ENCODE measurements at regions not wholly inside any gene's neighbourhood (a gene's known extent, or its start where the extent isn't known, plus 50 kb on each side); places are given as distances from the start of the nearest gene placed in this dataset.

DNA sequence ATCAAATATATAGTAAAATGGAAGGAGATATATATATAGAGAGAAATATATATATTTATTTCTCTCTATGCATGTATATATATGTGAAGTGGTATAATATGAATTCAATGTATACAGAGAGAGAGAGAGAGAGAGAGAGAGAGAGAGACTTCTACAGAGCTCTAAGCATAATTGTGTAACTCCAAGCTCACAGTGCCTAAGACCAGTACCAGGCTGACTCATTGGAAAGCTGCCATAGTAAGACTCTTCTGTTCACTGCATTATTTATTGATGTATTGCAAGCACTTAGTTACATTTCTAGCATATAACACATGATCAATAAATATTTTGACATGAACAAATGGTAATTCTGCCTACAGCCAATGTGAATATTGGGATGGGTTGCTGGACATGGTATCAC, 1734.7 kb downstream of the SLITRK1 start:
- Histone ChIP-seq H3K4me1 (ENCODE audit: control insufficient read depth in 4 of 4, insufficient read depth in 4 of 4, low read length in 3 of 4) (no peaks in the 10 kb centered on the region), H3K4me3 (ENCODE audit: low read depth in 1 of 3, low read length in 3 of 3) (no peak overlapping the region), H3K27me3 (ENCODE audit: control insufficient read depth in 4 of 4, insufficient read depth in 4 of 4, low read length in 3 of 4) (no peaks in the 10 kb centered on the region), H3K9ac (ENCODE audit: low read depth in 1 of 2, low read length in 2 of 2) (no peak overlapping the region), H3K36me3 (ENCODE audit: control insufficient read depth in 4 of 4, insufficient read depth in 3 of 4, low read depth in 1 of 4, low read length in 3 of 4) (no peaks in the 10 kb centered on the region), H3K27ac (ENCODE audit: low read depth in 1 of 2, low read length in 2 of 2) (no peak overlapping the region), H3K9me3 (ENCODE audit: control insufficient read depth in 4 of 4, low read length in 3 of 4) (no peaks in the 10 kb centered on the region)
- DNase-seq (ENCODE audit: low spot score): no peak
- TF ChIP-seq HNF4A (conservative IDR thresholded peaks at IDR 0.05) (no peak), SP1 (IDR thresholded peaks at IDR 0.05) (no peak), JUND (IDR thresholded peaks at IDR 0.05) (no peak), YY1 (IDR thresholded peaks at IDR 0.05) (no peak)

- H3K4me3 ChIP-seq (ENCODE audit: low read depth in 1 of 3, low read length in 3 of 3): no peak overlapping the region
- no peak overlapping the region for H3K9ac ChIP-seq (ENCODE audit: low read depth in 1 of 2, low read length in 2 of 2)
- no peak for DNase-seq (ENCODE audit: low spot score)
- no peak overlapping the region for H3K27ac ChIP-seq (ENCODE audit: low read depth in 1 of 2, low read length in 2 of 2)
- no peaks in the 10 kb centered on the region for H3K9me3 ChIP-seq (ENCODE audit: control insufficient read depth in 4 of 4, low read length in 3 of 4)
- 70% methylated on average over 2 of the region's 2 CpGs for WGBS
- no peaks in the 10 kb centered on the region for H3K36me3 ChIP-seq (ENCODE audit: control insufficient read depth in 4 of 4, insufficient read depth in 3 of 4, low read depth in 1 of 4, low read length in 3 of 4)
- no peak for TF ChIP-seq HNF4A (conservative IDR thresholded peaks at IDR 0.05)
- no peak for TF ChIP-seq FOXA2 (IDR thresholded peaks at IDR 0.05)
- no peak for TF ChIP-seq EGR1 (IDR thresholded peaks at IDR 0.05; ENCODE audit: low read depth in 2 of 2)
- TF ChIP-seq, protein P1, sequence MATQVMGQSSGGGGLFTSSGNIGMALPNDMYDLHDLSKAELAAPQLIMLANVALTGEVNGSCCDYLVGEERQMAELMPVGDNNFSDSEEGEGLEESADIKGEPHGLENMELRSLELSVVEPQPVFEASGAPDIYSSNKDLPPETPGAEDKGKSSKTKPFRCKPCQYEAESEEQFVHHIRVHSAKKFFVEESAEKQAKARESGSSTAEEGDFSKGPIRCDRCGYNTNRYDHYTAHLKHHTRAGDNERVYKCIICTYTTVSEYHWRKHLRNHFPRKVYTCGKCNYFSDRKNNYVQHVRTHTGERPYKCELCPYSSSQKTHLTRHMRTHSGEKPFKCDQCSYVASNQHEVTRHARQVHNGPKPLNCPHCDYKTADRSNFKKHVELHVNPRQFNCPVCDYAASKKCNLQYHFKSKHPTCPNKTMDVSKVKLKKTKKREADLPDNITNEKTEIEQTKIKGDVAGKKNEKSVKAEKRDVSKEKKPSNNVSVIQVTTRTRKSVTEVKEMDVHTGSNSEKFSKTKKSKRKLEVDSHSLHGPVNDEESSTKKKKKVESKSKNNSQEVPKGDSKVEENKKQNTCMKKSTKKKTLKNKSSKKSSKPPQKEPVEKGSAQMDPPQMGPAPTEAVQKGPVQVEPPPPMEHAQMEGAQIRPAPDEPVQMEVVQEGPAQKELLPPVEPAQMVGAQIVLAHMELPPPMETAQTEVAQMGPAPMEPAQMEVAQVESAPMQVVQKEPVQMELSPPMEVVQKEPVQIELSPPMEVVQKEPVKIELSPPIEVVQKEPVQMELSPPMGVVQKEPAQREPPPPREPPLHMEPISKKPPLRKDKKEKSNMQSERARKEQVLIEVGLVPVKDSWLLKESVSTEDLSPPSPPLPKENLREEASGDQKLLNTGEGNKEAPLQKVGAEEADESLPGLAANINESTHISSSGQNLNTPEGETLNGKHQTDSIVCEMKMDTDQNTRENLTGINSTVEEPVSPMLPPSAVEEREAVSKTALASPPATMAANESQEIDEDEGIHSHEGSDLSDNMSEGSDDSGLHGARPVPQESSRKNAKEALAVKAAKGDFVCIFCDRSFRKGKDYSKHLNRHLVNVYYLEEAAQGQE (IDR thresholded peaks at IDR 0.05): no peak
- TF ChIP-seq SP1 (IDR thresholded peaks at IDR 0.05): no peak
- TF ChIP-seq HNF4G (IDR thresholded peaks at IDR 0.05): no peak
- no peak for TF ChIP-seq ATF3 (IDR thresholded peaks at IDR 0.05)
- TF ChIP-seq RAD21 (IDR thresholded peaks at IDR 0.05): no peak
- no peak for TF ChIP-seq NR2F2 (IDR thresholded peaks at IDR 0.05)
- H3K27me3 ChIP-seq (ENCODE audit: control insufficient read depth in 4 of 4, insufficient read depth in 4 of 4, low read length in 3 of 4): no peaks in the 10 kb centered on the region
- H3K4me1 ChIP-seq (ENCODE audit: control insufficient read depth in 4 of 4, insufficient read depth in 4 of 4, low read length in 3 of 4): no peaks in the 10 kb centered on the region
Measured at GRCh38 chr13:82136880-82137279, 1745.4 kb downstream of the SLITRK1 start.

DNA sequence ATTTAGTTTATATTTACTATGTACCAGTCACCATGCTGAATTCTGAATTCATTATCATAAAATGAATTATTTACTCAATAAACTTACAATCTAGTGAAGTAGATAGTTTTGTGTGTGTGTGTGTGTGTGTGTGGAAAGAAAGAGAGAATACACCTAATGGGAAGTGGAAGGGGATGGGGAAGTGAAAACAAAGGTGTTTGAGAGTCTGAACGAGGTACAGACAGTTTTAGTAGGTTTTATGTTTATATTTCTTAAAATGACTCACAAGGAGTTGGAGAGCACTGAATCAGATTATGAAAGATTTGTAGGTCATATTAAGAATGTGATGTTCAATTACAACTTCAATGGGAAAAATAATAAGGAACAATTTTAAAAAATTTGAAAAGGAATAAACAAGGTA, 1753.0 kb downstream of the SLITRK1 start:
- Histone ChIP-seq H3K9ac (ENCODE audit: low read depth in 1 of 2, low read length in 2 of 2) (no peak overlapping the region), H3K27ac (ENCODE audit: low read depth in 1 of 2, low read length in 2 of 2) (no peak overlapping the region)
- TF ChIP-seq EGR1 (IDR thresholded peaks at IDR 0.05; ENCODE audit: low read depth in 2 of 2): no peak
- TF ChIP-seq RXRA (IDR thresholded peaks at IDR 0.05): no peak
- TF ChIP-seq HNF4A (conservative IDR thresholded peaks at IDR 0.05): no peak
- TF ChIP-seq ATF3 (IDR thresholded peaks at IDR 0.05): no peak
- no peak for TF ChIP-seq TAF1 (conservative IDR thresholded peaks at IDR 0.05)
- TF ChIP-seq FOXA1 (IDR thresholded peaks at IDR 0.05): no peak
- TF ChIP-seq JUND (IDR thresholded peaks at IDR 0.05): no peak
- no peak for TF ChIP-seq GABPA (IDR thresholded peaks at IDR 0.05 in 1 of 2, conservative IDR thresholded peaks at IDR 0.05 in 1 of 2)
- TF ChIP-seq, protein P2, sequence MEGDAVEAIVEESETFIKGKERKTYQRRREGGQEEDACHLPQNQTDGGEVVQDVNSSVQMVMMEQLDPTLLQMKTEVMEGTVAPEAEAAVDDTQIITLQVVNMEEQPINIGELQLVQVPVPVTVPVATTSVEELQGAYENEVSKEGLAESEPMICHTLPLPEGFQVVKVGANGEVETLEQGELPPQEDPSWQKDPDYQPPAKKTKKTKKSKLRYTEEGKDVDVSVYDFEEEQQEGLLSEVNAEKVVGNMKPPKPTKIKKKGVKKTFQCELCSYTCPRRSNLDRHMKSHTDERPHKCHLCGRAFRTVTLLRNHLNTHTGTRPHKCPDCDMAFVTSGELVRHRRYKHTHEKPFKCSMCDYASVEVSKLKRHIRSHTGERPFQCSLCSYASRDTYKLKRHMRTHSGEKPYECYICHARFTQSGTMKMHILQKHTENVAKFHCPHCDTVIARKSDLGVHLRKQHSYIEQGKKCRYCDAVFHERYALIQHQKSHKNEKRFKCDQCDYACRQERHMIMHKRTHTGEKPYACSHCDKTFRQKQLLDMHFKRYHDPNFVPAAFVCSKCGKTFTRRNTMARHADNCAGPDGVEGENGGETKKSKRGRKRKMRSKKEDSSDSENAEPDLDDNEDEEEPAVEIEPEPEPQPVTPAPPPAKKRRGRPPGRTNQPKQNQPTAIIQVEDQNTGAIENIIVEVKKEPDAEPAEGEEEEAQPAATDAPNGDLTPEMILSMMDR (IDR thresholded peaks at IDR 0.05; ENCODE audit: low read depth, low read length, missing input control): no peak
- TF ChIP-seq MAX (IDR thresholded peaks at IDR 0.05): no peak
- TF ChIP-seq, protein P1 (IDR thresholded peaks at IDR 0.05): no peak
- TF ChIP-seq RAD21 (IDR thresholded peaks at IDR 0.05): no peak
- TF ChIP-seq YY1 (IDR thresholded peaks at IDR 0.05): no peak
- no peak for TF ChIP-seq FOXA2 (IDR thresholded peaks at IDR 0.05)

More for the DNA sequence above, 1753.0 kb downstream of the SLITRK1 start:
- Histone ChIP-seq H3K27me3 (ENCODE audit: control insufficient read depth in 4 of 4, insufficient read depth in 4 of 4, low read length in 3 of 4) (no peaks in the 10 kb centered on the region), H3K4me1 (ENCODE audit: control insufficient read depth in 4 of 4, insufficient read depth in 4 of 4, low read length in 3 of 4) (no peaks in the 10 kb centered on the region), H3K9me3 (ENCODE audit: control insufficient read depth in 4 of 4, low read length in 3 of 4) (no peaks in the 10 kb centered on the region), H3K4me3 (ENCODE audit: low read depth in 1 of 3, low read length in 3 of 3) (no peak overlapping the region), H3K36me3 (ENCODE audit: control insufficient read depth in 4 of 4, insufficient read depth in 3 of 4, low read depth in 1 of 4, low read length in 3 of 4) (no peaks in the 10 kb centered on the region)
- no peak for DNase-seq (ENCODE audit: low spot score)
- WGBS: 39% methylated on average over 1 of the region's 1 CpG
